NCI-H748 (cell line): ENCODE measurements at regions not wholly inside any gene's neighbourhood (a gene's known extent, or its start where the extent isn't known, plus 50 kb on each side); places are given as distances from the start of the nearest gene placed in this dataset.
"Not testable (repeated sequence)": the region's sequence is repeated elsewhere in the genome, so short reads cannot be mapped to it uniquely, and the experiment has no call there.

Experiments
- DNase-seq: peaks from one replicate; lab custom pipeline; 2025; ENCODE audit not compliant: unreplicated experiment; lab: John Stamatoyannopoulos, UW

DNA sequence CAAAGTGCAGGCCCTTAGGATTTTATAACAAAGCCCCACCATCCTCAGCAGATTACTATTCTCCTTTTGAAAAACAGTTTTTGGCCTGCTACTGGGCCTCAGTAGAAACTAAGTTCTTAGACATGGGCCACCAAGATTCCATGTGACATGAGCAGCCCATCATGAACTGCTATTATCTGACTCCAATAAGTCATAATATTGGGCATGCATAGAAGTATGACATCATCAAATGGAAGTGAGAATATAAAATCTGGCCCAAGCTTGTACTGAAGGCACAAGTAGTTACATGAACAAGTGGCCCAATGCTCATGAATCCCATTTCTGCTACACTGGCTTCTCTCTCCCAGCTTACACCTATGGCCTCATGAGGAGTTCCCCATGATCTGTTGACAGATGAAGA, 404.8 kb downstream of the EPHA5 start:
- DNase-seq = no peak

GRCh38 chr4:65259296-65259695, 411.0 kb downstream of the EPHA5 start:
- DNase-seq = no peak

DNA sequence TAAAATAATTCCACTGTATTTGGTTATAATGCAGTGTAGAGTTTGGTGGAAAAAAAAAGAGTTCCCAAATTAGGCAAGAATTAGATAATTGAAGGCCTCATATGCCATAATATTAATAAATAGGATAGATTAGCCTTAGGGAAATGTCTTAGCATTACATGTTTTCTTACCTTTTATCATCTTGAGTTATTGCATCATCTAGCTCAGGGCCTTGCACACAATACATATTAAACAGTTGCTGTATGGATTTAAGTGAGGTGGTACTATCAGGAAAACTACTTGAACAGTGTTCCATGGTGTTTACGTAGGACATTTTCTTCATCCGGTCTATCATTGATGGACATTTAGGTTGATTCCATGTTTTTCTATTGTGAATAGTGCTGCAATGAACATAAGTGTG, 419.4 kb downstream of the EPHA5 start:
- no peak for DNase-seq

DNA sequence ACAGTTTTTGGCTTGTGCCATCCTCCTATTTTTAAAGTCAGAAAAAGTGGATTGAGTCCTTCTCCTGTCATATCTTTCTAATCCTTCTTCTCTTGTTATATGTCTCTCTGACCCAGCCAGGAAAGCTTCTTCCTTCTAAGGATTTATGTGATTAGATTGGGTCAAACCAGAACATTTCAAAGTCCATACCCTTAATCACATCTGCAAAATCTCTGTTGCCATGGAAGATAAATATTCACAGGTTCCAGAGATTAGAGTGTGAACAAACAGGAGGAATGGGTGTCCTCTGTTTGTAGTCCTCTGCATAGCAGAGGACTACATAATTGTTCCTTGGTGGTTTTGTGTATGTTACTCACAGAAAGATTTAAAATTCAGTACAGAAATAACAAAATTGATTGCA, 421.2 kb downstream of the EPHA5 start:
- DNase-seq = no peak

DNA sequence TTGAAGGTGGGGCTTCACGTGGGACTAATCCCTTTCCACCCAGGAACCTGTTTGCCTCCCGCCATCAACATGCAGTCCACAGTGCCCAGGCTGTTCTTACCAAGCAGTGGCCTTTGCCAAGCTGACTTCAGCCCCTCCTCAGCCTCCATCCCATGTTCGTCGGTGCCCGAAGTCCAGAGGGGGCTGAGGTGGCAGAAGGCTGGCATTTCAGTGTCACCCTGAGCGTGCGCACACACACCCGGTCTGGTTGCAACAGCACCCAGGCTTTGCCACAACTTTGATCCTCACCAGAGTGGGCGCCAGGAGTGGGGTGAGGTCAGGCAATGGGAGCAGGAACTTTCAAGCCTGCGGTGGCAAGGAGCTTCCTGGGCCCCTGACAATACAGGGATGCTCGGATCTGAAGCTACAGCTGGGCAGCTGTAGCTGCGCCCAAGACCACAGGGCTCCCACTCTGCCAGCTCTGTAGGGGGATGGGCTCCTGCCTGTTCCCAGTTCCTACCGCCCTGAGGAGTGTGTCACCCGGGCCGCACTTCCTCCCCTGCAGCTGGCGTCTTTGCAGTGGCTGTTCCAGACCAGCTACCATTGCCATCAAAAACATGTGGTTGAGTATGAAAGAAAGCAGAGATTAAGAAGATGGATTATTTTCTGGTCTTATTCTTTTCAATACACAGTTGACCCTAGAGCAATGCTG, 428.0 kb downstream of the EPHA5 start:
- no peak for DNase-seq

DNA sequence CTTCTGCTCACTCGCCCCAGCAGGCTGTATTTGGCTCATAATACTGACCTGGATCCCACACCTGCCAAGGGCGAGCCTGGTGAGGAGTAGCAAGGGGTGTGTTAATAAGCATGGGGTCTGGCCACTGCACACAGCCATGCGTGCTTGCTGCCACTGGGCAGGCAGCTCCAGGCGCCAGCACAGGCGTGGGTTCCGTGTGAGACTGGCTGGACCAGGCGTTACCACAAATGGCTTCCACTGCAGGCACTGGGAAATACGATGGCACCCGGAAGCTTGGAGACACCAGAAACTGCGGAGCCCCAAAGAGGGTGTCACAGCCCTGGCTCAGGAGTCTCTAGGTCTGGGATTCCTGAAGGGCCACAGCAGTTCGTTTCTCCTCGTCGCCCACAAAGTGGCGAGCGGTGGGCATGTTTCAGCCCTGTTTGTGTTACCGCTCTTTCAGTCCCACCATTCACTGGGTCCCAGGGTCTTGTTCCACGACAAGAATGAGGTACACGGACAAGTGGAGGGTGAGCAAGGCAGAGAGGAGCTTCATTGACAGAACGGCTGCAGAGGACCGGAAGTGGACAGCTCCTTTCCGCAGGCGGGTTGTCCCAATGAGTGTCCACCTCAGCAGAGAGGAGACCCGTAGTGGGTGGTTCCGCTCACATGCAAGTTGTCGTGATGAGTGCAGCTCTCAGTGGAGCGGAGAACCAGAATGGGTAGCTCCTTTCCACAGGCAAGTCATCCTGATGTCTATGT, 428.9 kb downstream of the EPHA5 start:
- no peak for DNase-seq

- no peak for DNase-seq
Observed at GRCh38 chr4:65234061-65234460, 436.2 kb downstream of the EPHA5 start.

GRCh38 chr4:65227628-65228027, 442.7 kb downstream of the EPHA5 start:
- no peak for DNase-seq

GRCh38 chr4:65223601-65224000, 446.7 kb downstream of the EPHA5 start:
- no peak for DNase-seq

DNA sequence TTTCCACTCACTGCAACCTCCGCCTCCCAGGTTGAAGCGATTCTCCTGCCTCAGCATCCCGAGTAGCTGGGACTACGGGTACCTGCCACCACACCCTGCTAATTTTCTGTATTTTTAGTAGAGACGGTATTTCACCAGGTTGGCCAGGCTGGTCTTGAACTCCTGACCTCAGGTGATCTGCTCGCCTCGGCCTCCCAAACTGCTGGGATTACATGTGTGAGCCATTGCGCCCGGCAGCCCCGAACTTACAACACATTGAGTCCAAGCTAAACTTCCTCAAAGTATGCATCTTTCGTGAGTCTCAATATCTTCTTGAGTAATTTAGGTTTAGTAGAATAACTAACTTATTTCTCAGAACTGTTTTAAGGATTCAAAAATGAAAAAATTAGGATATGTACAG, 447.2 kb downstream of the EPHA5 start:
- DNase-seq = not testable (repeated sequence)

GRCh38 chr4:65217179-65217578, 453.1 kb downstream of the EPHA5 start:
- DNase-seq = no peak

DNA sequence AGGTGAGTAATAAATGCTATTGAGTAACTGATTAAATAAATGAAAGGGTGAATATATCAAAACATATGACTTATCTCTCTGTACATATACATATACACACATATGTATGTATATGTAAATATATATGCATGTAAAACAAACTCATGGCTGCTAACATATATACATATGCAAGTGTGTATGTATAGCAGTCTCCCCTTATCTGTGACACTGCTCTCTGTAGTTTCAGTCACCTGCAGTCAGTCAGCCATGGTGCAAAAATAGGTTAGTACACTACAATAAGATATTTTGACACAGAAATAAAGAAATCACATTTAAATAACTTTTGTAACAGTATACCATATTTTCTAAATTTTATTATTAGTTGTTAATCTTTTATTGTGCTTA, 467.4 kb downstream of the EPHA5 start:
- no peak for DNase-seq

GRCh38 chr4:65202165-65202852, 468.0 kb downstream of the EPHA5 start:
- no peak for DNase-seq

- no peak for DNase-seq
Observed at GRCh38 chr4:65195666-65196065, 474.6 kb downstream of the EPHA5 start.

GRCh38 chr4:65195002-65195401, 475.3 kb downstream of the EPHA5 start:
- no peak for DNase-seq

DNA sequence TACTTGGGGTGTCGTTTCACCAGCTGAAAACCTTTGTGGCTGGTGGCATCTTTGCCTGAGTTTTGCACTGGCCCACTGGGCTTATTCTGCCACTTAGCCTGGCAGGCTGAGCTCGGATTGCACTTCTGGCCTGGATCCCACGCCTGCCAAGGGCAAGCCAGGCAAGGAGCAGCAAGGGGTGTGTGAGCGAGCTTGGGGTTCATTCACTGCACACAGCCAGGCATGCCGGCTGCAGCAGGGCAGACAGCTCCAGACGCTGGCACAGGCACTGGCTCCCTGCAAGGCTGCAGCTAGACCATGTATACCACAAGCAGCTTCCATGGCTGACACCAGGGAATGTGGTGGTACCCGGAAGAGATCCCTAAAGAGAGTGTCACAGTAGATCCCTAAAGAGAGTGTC, 476.3 kb downstream of the EPHA5 start:
- DNase-seq = no peak

GRCh38 chr4:65190780-65191179, 479.5 kb downstream of the EPHA5 start:
- no peak for DNase-seq

DNA sequence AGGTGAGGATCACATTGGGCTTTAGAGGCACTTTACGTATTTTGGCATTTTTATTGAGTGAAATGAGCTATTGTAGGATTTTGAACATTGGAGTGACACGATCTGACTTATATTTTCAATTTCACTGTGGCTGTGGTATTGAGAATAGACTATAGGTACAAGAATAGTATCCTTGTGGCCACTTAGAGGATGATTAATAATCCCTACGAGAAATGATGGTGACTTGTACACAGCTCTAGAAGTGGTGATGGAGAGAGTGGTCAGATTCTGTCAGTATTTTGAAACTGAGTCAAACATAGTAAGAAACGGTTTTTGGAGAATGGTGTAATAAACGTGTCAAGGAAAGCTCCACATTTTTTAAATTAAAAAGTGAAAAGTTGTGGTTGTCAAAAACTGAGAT, 494.7 kb downstream of the EPHA5 start:
- no peak for DNase-seq

GRCh38 chr4:65170768-65171514, 499.3 kb downstream of the EPHA5 start:
- DNase-seq = no peak

GRCh38 chr4:65167719-65168118, 502.6 kb downstream of the EPHA5 start:
- no peak for DNase-seq

GRCh38 chr4:65152205-65152604, 518.1 kb downstream of the EPHA5 start:
- no peak for DNase-seq

DNA sequence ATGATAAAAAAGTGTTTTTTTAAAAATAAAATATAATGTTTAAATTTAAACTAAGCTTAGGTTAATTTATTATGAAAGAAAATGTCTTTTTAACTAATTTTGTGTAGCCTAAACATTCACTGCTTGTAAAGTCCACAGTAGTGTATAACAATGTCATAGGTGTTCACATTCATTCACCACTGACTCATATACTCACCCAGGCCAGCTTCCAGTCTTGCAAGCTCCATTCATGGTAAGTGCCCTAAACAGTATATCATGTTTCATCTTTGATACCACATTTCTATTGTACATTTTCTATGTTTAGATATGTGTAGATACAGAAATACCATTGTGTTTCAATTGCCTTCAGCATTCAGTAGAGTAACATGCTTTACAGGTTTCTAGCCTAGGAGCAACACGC, 530.3 kb downstream of the EPHA5 start:
- DNase-seq = no peak
